ENCODE measurements at regions not wholly inside any gene's neighbourhood (a gene's known extent, or its start where the extent isn't known, plus 50 kb on each side); places are given as distances from the start of the nearest gene placed in this dataset.
"Not testable (repeated sequence)": the region's sequence is repeated elsewhere in the genome, so short reads cannot be mapped to it uniquely, and the experiment has no call there.

DNA sequence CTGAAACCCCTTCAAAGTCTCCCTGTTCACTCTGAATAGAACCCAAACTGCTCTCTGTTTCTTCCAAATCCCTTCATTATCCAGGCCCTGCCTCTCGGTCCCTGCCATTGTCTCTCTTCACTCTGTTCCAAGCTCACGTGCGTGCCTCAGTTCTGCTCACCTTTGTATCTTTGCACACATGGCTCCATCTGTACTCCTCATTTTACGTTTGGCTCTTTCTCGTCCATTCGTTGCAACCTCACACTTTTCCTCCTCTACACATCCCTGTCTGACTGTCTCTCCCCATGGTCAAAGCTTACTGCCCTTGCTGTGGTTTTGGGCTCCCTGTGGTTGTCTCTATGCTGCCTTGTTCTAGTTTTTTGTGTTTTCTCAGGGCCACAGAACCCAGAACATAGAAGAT is 1054.5 kb downstream of the BCL11B start:
- Mint-ChIP-seq H3K4me1 (ENCODE audit: low read depth in 2 of 2) (peaks cover 11% of the 10 kb centered on the region in 2 donors), H3K36me3 (ENCODE audit: insufficient read depth) (no peaks in the 10 kb centered on the region), H3K27ac (no peak overlapping the region), H3K9me3 (no peaks in the 10 kb centered on the region), H3K27me3 (no peaks in the 10 kb centered on the region), H3K4me3 (no peak overlapping the region)
- DNase-seq (no peak), ATAC-seq (replicated peaks) (no peak)

DNA sequence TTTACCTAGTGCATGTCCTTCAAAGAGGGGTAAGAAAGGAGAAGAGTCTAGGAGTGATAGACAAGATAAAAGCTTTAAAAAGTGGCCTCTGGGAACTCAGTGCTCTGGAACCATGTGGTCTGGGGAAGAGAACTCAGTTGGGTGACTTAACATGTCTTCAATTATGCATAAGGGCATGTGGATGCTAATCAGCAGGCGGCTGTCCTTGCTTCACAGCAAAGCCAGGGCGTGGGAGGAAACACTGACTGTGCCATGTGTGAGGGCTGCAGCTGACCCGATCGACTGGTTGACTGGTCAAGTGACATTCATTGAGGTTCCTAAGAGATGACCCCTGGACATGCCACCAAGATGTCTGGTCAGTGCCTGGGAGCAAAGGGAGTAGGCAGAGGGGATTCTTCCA is 1053.8 kb downstream of the BCL11B start:
- H3K27me3 Mint-ChIP-seq = no peaks in the 10 kb centered on the region
- no peak overlapping the region for H3K27ac Mint-ChIP-seq
- no peaks in the 10 kb centered on the region for H3K9me3 Mint-ChIP-seq
- DNase-seq (no peak), ATAC-seq (replicated peaks) (no peak)
- no peak overlapping the region for H3K4me3 Mint-ChIP-seq
- no peaks in the 10 kb centered on the region for H3K36me3 Mint-ChIP-seq (ENCODE audit: insufficient read depth)
- peaks cover 16 to 17% of the 10 kb centered on the region in 2 donors for H3K4me1 Mint-ChIP-seq (ENCODE audit: low read depth in 2 of 2)

- Mint-ChIP-seq H3K27ac (no peak overlapping the region), H3K27me3 (no peaks in the 10 kb centered on the region), H3K4me1 (ENCODE audit: low read depth in 2 of 2) (peaks cover 22 to 26% of the 10 kb centered on the region in 2 donors), H3K36me3 (ENCODE audit: insufficient read depth) (peaks cover 2% of the 10 kb centered on the region), H3K9me3 (no peaks in the 10 kb centered on the region), H3K4me3 (no peak overlapping the region)
- DNase-seq (no peak), ATAC-seq (replicated peaks) (no peak)
Observed at GRCh38 chr14:98219638-98220037, 1052.4 kb downstream of the BCL11B start.

DNA sequence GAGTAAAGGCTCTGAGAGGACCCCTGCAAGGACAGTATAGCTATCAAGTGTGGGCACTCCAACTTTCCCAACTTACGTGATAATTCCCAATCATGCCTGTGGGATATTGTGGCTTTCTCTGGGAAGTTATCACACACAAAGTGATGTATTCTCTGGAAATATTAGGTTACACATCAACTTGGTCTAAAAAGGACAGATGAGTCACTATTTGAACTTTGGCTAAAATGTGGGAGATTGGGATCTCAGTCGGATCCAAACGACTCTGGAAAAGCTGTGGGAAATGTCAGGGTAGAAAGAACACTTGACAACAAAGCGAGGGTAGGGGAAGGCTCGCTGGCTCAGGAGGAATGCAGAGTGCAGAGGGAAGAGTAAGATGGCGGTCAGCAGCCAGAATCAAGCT is 1048.9 kb downstream of the BCL11B start:
- no peaks in the 10 kb centered on the region for H3K27me3 Mint-ChIP-seq
- no peaks in the 10 kb centered on the region for H3K9me3 Mint-ChIP-seq
- peak overlapping the region; percentile 86 to 94 for H3K27ac Mint-ChIP-seq
- H3K36me3 Mint-ChIP-seq (ENCODE audit: insufficient read depth) = peaks cover 2% of the 10 kb centered on the region
- DNase-seq (no peak), ATAC-seq (replicated peaks) (no peak)
- H3K4me3 Mint-ChIP-seq = peak overlapping the region; percentile 62 to 64
- H3K4me1 Mint-ChIP-seq (ENCODE audit: low read depth in 2 of 2) = peaks cover 32 to 51% of the 10 kb centered on the region in 2 donors

GRCh38 chr14:98223710-98224109 is 1048.3 kb downstream of the BCL11B start:
- peaks cover 37 to 55% of the 10 kb centered on the region in 2 donors for H3K4me1 Mint-ChIP-seq (ENCODE audit: low read depth in 2 of 2)
- not testable (repeated sequence) for H3K9me3 Mint-ChIP-seq; H3K27me3 Mint-ChIP-seq; H3K36me3 Mint-ChIP-seq (ENCODE audit: insufficient read depth)
- peak overlapping the region; percentile 86 to 94 for H3K27ac Mint-ChIP-seq
- ATAC-seq (replicated peaks) (peak; percentile 92), DNase-seq (peak; percentile 20 to 29 (median 27))
- peak overlapping the region; percentile 62 to 64 for H3K4me3 Mint-ChIP-seq

DNA sequence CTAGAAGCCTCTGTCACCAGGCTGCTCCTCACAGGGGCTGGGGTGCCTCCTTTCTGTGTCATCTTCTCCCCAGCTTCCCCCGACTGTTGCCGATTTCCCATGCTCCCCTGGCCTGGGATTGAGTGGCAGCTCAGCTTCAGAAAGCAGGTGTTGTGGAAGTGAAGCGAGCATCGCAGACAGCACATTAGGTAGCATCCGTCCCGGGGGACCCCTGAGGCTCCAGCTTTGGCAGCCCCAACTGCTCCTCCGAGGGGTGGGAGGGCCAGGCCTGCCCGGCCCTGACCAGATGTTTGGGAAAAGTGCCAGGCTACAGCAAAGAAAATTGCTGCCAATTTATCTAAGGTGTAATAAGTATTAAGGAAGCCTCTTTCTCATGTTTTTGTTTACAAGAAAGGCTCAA is 1045.6 kb downstream of the BCL11B start:
- DNase-seq = no peak
- Mint-ChIP-seq H3K36me3 (ENCODE audit: insufficient read depth) (peaks cover 2% of the 10 kb centered on the region), H3K4me3 (peak overlapping the region in 1 of 2 donors; percentile 78), H3K27ac (peak overlapping the region; percentile 91 to 94), H3K4me1 (ENCODE audit: low read depth in 2 of 2) (peaks cover 37 to 52% of the 10 kb centered on the region in 2 donors), H3K9me3 (no peaks in the 10 kb centered on the region), H3K27me3 (no peaks in the 10 kb centered on the region)
- ATAC-seq (replicated peaks) = no peak

DNA sequence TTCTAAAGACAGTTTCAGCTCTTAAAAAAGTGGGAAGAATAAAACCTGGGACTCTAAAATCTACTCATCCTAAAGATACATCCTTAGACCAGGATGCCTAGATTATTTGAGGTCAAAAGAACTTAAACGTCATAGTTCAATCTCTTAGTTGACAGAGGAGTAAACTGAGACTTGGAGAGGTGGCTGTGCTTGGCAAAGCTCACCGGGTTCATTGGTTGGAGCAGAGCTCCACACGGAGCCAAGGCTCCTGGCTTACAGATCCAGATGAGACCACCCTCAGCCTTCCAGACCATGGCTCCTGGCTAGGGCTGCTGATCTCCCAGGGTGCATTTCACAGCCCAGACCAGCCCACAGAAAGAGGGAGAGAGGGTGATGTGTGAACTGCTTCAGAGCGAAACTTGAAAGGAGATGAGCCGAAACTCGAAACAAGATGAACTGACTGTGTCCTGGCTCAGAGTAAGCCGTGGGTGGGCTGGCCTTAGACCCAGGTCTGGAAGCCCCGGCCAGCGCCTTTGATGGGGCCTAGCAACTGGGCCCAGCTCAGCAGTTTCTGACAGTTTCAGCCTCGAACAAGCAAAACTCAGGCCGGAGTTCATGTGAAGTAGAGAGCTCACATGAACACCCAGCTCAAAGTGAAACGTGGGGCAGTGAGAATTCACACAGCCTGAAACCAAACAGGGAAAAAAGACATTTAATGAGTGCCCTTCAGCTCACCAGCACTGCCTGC is 1044.8 kb downstream of the BCL11B start:
- Mint-ChIP-seq H3K9me3 (no peaks in the 10 kb centered on the region), H3K4me3 (peak overlapping the region; percentile 75 to 78), H3K36me3 (ENCODE audit: insufficient read depth) (peaks cover 2% of the 10 kb centered on the region), H3K27me3 (no peaks in the 10 kb centered on the region), H3K4me1 (ENCODE audit: low read depth in 2 of 2) (peaks cover 37 to 52% of the 10 kb centered on the region in 2 donors), H3K27ac (peak overlapping the region; percentile 91 to 94)
- DNase-seq (peak in 1 of 3 experiments; percentile 19), ATAC-seq (replicated peaks) (peak; percentile 26)

DNA sequence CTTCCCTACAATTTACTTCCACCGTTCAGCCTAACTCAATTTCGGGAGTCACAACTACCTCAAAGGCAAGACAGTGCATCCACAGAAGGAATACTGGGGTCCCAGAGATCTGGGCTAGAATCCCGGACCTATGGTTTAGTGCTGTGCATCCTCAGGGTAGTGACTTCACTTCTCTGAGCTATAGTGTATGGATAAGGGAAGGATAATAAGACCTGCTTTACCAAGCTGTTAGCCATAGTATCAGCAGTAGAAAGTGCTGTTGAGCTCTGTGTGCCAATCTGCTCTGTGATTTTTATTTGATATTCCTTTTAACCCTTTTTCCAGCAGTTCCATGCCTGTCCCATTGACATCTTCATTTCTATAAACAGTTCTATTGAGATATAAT is 1044.3 kb downstream of the BCL11B start:
- Mint-ChIP-seq H3K9me3 (no peaks in the 10 kb centered on the region), H3K4me1 (ENCODE audit: low read depth in 2 of 2) (peaks cover 36 to 49% of the 10 kb centered on the region in 2 donors), H3K27me3 (no peaks in the 10 kb centered on the region), H3K4me3 (peak overlapping the region; percentile 75 to 78), H3K36me3 (ENCODE audit: insufficient read depth) (peaks cover 2% of the 10 kb centered on the region), H3K27ac (peak overlapping the region; percentile 91 to 94)
- ATAC-seq (replicated peaks) = no peak
- DNase-seq = no peak

GRCh38 chr14:98229656-98230366 is 1042.2 kb downstream of the BCL11B start:
- ATAC-seq (replicated peaks) (no peak), DNase-seq (no peak)
- H3K27me3 Mint-ChIP-seq = no peaks in the 10 kb centered on the region
- H3K36me3 Mint-ChIP-seq (ENCODE audit: insufficient read depth) = no peaks in the 10 kb centered on the region
- H3K9me3 Mint-ChIP-seq = no peaks in the 10 kb centered on the region
- peak overlapping the region in 1 of 2 donors; percentile 11 for H3K4me3 Mint-ChIP-seq
- peak overlapping the region in 1 of 2 donors; percentile 66 for H3K27ac Mint-ChIP-seq
- peaks cover 24 to 36% of the 10 kb centered on the region in 2 donors for H3K4me1 Mint-ChIP-seq (ENCODE audit: low read depth in 2 of 2)

GRCh38 chr14:98230411-98230810 is 1041.6 kb downstream of the BCL11B start:
- Mint-ChIP-seq H3K27me3 (no peaks in the 10 kb centered on the region), H3K4me1 (ENCODE audit: low read depth in 2 of 2) (peaks cover 24 to 39% of the 10 kb centered on the region in 2 donors), H3K27ac (no peak overlapping the region), H3K9me3 (no peaks in the 10 kb centered on the region), H3K36me3 (ENCODE audit: insufficient read depth) (no peaks in the 10 kb centered on the region), H3K4me3 (no peak overlapping the region)
- DNase-seq (no peak), ATAC-seq (replicated peaks) (no peak)

GRCh38 chr14:98231210-98231609 is 1040.8 kb downstream of the BCL11B start:
- Mint-ChIP-seq H3K4me1 (ENCODE audit: low read depth in 2 of 2) (peaks cover 22 to 32% of the 10 kb centered on the region in 2 donors), H3K9me3 (no peaks in the 10 kb centered on the region), H3K4me3 (no peak overlapping the region), H3K27ac (no peak overlapping the region), H3K27me3 (no peaks in the 10 kb centered on the region), H3K36me3 (ENCODE audit: insufficient read depth) (no peaks in the 10 kb centered on the region)
- no peak for DNase-seq
- no peak for ATAC-seq (replicated peaks)

DNA sequence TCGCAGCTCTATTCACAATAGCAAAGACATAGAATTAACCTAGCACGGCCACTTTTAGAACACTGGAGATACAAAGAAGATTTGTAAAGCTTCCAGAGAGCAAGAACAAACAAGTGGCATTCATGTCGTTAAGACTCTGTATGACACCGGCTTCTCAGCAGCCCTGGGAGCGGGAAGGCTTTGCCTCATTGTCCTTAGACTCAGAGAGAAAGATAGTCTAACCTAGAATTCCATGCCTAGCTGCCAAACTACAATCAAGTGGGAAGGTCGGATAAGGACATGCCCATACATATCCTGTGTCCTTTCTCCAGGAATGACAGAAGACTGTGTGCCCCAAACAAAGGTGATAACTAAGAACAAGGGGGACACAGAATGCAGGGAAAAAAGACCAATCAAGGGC is 1038.3 kb downstream of the BCL11B start:
- Mint-ChIP-seq H3K36me3 (ENCODE audit: insufficient read depth) (no peaks in the 10 kb centered on the region), H3K4me3 (no peak overlapping the region), H3K4me1 (ENCODE audit: low read depth in 2 of 2) (peaks cover 8 to 11% of the 10 kb centered on the region in 2 donors)

GRCh38 chr14:98234208-98234607 is 1037.8 kb downstream of the BCL11B start:
- peaks cover 7 to 13% of the 10 kb centered on the region in 2 donors for H3K4me1 Mint-ChIP-seq (ENCODE audit: low read depth in 2 of 2)
- H3K36me3 Mint-ChIP-seq (ENCODE audit: insufficient read depth) = no peaks in the 10 kb centered on the region
- H3K27ac Mint-ChIP-seq = no peak overlapping the region
- ATAC-seq (replicated peaks) (no peak), DNase-seq (no peak)
- no peak overlapping the region for H3K4me3 Mint-ChIP-seq
- H3K9me3 Mint-ChIP-seq = no peaks in the 10 kb centered on the region
- H3K27me3 Mint-ChIP-seq = no peaks in the 10 kb centered on the region

More for the DNA sequence above, 1038.3 kb downstream of the BCL11B start:
- Mint-ChIP-seq H3K9me3 (no peaks in the 10 kb centered on the region), H3K27ac (no peak overlapping the region), H3K27me3 (no peaks in the 10 kb centered on the region)
- DNase-seq = no peak
- ATAC-seq (replicated peaks) = no peak

DNA sequence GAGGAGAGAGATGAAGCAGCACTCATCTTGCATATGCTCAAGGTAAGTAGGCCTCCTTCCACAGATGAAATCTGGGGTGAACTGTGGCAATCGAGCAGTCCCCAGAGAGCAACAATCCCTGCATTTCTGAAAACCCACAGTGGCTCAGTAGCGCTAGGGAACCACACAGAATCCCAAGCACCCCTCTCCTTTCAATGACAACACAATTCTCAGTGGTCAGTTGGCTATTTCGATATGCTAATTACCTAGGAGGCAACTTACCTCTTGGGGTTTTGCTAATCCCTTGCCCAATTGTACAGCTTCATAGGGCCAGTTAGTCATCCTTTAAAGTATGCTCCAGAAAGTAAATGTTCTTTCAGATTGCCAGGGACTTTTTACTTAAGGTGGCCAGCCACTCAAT is 1035.7 kb downstream of the BCL11B start:
- H3K27ac Mint-ChIP-seq = no peak overlapping the region
- H3K27me3 Mint-ChIP-seq = no peaks in the 10 kb centered on the region
- H3K36me3 Mint-ChIP-seq (ENCODE audit: insufficient read depth) = no peaks in the 10 kb centered on the region
- H3K4me3 Mint-ChIP-seq = no peak overlapping the region
- no peaks in the 10 kb centered on the region for H3K9me3 Mint-ChIP-seq
- ATAC-seq (replicated peaks) (no peak), DNase-seq (no peak)
- H3K4me1 Mint-ChIP-seq (ENCODE audit: low read depth in 2 of 2) = peaks cover 4 to 13% of the 10 kb centered on the region in 2 donors
